ENCODE measurements at regions not wholly inside any gene's neighbourhood (a gene's known extent, or its start where the extent isn't known, plus 50 kb on each side); places are given as distances from the start of the nearest gene placed in this dataset.

GRCh38 chr16:47886631-47887415 lies 269.0 kb downstream of the ABCC12 start:
- peak overlapping the region; percentile 58 for H3K4me2 ChIP-seq (ENCODE audit: insufficient read depth, low read length)
- no peaks in the 10 kb centered on the region for H4K20me1 ChIP-seq (ENCODE audit: insufficient read depth, low read length)
- H3K27me3 ChIP-seq (ENCODE audit: insufficient read depth, low read length), result no peaks in the 10 kb centered on the region
- peak overlapping the region; percentile 4 for H3K27ac ChIP-seq (ENCODE audit: low read depth, low read length)
- H3K9me3 ChIP-seq (ENCODE audit: low read depth, low read length), result no peaks in the 10 kb centered on the region
- peak overlapping the region; percentile 63 for H2AFZ ChIP-seq (ENCODE audit: low read length)
- peaks cover 21% of the 10 kb centered on the region for H3K4me1 ChIP-seq (ENCODE audit: insufficient read depth, low read length)
- H3K4me3 ChIP-seq (ENCODE audit: insufficient read depth, low read length), result no peak overlapping the region
- no peaks in the 10 kb centered on the region for H3K36me3 ChIP-seq (ENCODE audit: insufficient read depth, low read length)
- no peaks in the 10 kb centered on the region for H3K79me2 ChIP-seq (ENCODE audit: insufficient read depth, low read length)
- TF ChIP-seq CTCF (IDR thresholded peaks at IDR 0.05; ENCODE audit: extremely low read depth, low read depth, low read length), result no peak
- DNase-seq (ENCODE audit: insufficient read length, low spot score, missing footprints), result no peak

- Histone ChIP-seq H3K27ac (ENCODE audit: low read depth, low read length) (no peak overlapping the region), H4K20me1 (ENCODE audit: insufficient read depth, low read length) (no peaks in the 10 kb centered on the region), H3K9me3 (ENCODE audit: low read depth, low read length) (no peaks in the 10 kb centered on the region), H3K4me1 (ENCODE audit: insufficient read depth, low read length) (peaks cover 21% of the 10 kb centered on the region), H2AFZ (ENCODE audit: low read length) (peak overlapping the region; percentile 63), H3K36me3 (ENCODE audit: insufficient read depth, low read length) (no peaks in the 10 kb centered on the region), H3K4me2 (ENCODE audit: insufficient read depth, low read length) (no peak overlapping the region), H3K79me2 (ENCODE audit: insufficient read depth, low read length) (no peaks in the 10 kb centered on the region), H3K4me3 (ENCODE audit: insufficient read depth, low read length) (no peak overlapping the region), H3K27me3 (ENCODE audit: insufficient read depth, low read length) (no peaks in the 10 kb centered on the region)
- no peak for DNase-seq (ENCODE audit: insufficient read length, low spot score, missing footprints)
- TF ChIP-seq CTCF (IDR thresholded peaks at IDR 0.05; ENCODE audit: extremely low read depth, low read depth, low read length), result no peak
Measured at GRCh38 chr16:47886139-47886538, 269.7 kb downstream of the ABCC12 start.

- no peaks in the 10 kb centered on the region for H3K27me3 ChIP-seq (ENCODE audit: insufficient read depth, low read length)
- H3K4me2 ChIP-seq (ENCODE audit: insufficient read depth, low read length), result no peak overlapping the region
- H3K9me3 ChIP-seq (ENCODE audit: low read depth, low read length), result no peaks in the 10 kb centered on the region
- peaks cover 21% of the 10 kb centered on the region for H3K4me1 ChIP-seq (ENCODE audit: insufficient read depth, low read length)
- no peak overlapping the region for H3K4me3 ChIP-seq (ENCODE audit: insufficient read depth, low read length)
- no peak for DNase-seq (ENCODE audit: insufficient read length, low spot score, missing footprints)
- H4K20me1 ChIP-seq (ENCODE audit: insufficient read depth, low read length), result no peaks in the 10 kb centered on the region
- H3K36me3 ChIP-seq (ENCODE audit: insufficient read depth, low read length), result no peaks in the 10 kb centered on the region
- no peak overlapping the region for H3K27ac ChIP-seq (ENCODE audit: low read depth, low read length)
- no peak for TF ChIP-seq CTCF (IDR thresholded peaks at IDR 0.05; ENCODE audit: extremely low read depth, low read depth, low read length)
- no peaks in the 10 kb centered on the region for H3K79me2 ChIP-seq (ENCODE audit: insufficient read depth, low read length)
- H2AFZ ChIP-seq (ENCODE audit: low read length), result no peak overlapping the region
Measured at GRCh38 chr16:47885489-47885888, 270.3 kb downstream of the ABCC12 start.

- peaks cover 21% of the 10 kb centered on the region for H3K4me1 ChIP-seq (ENCODE audit: insufficient read depth, low read length)
- no peaks in the 10 kb centered on the region for H4K20me1 ChIP-seq (ENCODE audit: insufficient read depth, low read length)
- H3K4me3 ChIP-seq (ENCODE audit: insufficient read depth, low read length), result no peak overlapping the region
- no peak overlapping the region for H2AFZ ChIP-seq (ENCODE audit: low read length)
- no peak overlapping the region for H3K4me2 ChIP-seq (ENCODE audit: insufficient read depth, low read length)
- H3K9me3 ChIP-seq (ENCODE audit: low read depth, low read length), result no peaks in the 10 kb centered on the region
- H3K79me2 ChIP-seq (ENCODE audit: insufficient read depth, low read length), result no peaks in the 10 kb centered on the region
- no peaks in the 10 kb centered on the region for H3K36me3 ChIP-seq (ENCODE audit: insufficient read depth, low read length)
- H3K27me3 ChIP-seq (ENCODE audit: insufficient read depth, low read length), result peaks cover 2% of the 10 kb centered on the region
- no peak overlapping the region for H3K27ac ChIP-seq (ENCODE audit: low read depth, low read length)
- DNase-seq (ENCODE audit: insufficient read length, low spot score, missing footprints), result no peak
- no peak for TF ChIP-seq CTCF (IDR thresholded peaks at IDR 0.05; ENCODE audit: extremely low read depth, low read depth, low read length)
Measured at GRCh38 chr16:47884116-47884725, 271.6 kb downstream of the ABCC12 start.
